Prostate gland (tissue), 2 donors: ENCODE measurements at regions not wholly inside any gene's neighbourhood (a gene's known extent, or its start where the extent isn't known, plus 50 kb on each side); places are given as distances from the start of the nearest gene placed in this dataset.

ENCODE experiments used
- DNase-seq: peaks from one replicate; pipeline ENCODE4 v3.0.0-alpha.2; 2019; ENCODE audit warnings: low spot score
- H3K27ac ChIP-seq, 2 donors: fragments of 200-600 bp; sonication (generic); 2 replicates each; pipeline ENCODE4 v1.5.1; 2017 to 2019
- H3K27me3 ChIP-seq: fragments of 200-600 bp; sonication (generic); replicated peaks from 2 replicates; pipeline ENCODE4 v1.5.1; 2019; ENCODE audit not compliant: insufficient read depth
- H3K36me3 ChIP-seq, 2 donors: fragments of 200-600 bp; sonication (generic); 1 replicate in 1 of 2; 2 replicates in 1 of 2; pipeline versions ENCODE4 v1.5.1 to v1.8.1; 2017 to 2019
- H3K4me1 ChIP-seq: fragments of 200-600 bp; sonication (generic); replicated peaks from 2 replicates; pipeline ENCODE4 v1.5.1; 2019
- H3K4me3 ChIP-seq, 2 donors: fragments of 200-600 bp; sonication (generic); 2 replicates each; pipeline ENCODE4 v1.5.1; 2017 to 2019
- H3K9me3 ChIP-seq: fragments of 200-600 bp; sonication (generic); 2 replicates; pipeline ENCODE4 v1.5.1; 2017
- POLR2A ChIP-seq: fragments of 450-650 bp; IDR thresholded peaks from one replicate; pipeline ENCODE4 v1.6.1; 2016; ENCODE audit warnings: antibody characterized with exemption, mild to moderate bottlenecking
- POLR2AphosphoS5 ChIP-seq: sonication (generic); formaldehyde crosslinking; IDR thresholded peaks from one replicate; pipeline ENCODE4 v1.6.1; 2017; ENCODE audit warnings: antibody characterized with exemption
- WGBS: methylation state at CpG from one replicate; pipeline ENCODE4 v1.1.5; 2018; 5-methylcytosine and 5-hydroxymethylcytosine counted together
- intact Hi-C: fragments of 100-400 bp; cut with DNase I; formaldehyde crosslinking; loops from one replicate; pipeline ENCODE4 v1.14.2; 2022
- TF ChIP-seq, protein P1 (sequence below), 4 experiments: fragments of 200-600 bp in 2 of 4; fragments of 450-650 bp in 2 of 4; sonication (generic) in 2 of 4; IDR thresholded peaks; 1 replicate in 3 of 4; 2 replicates in 1 of 4; pipeline ENCODE4 v1.5.1; 2016 to 2019; ENCODE audit warnings: antibody characterized with exemption in 4 of 4, mild to moderate bottlenecking in 2 of 4, moderate library complexity in 2 of 4

DNA sequence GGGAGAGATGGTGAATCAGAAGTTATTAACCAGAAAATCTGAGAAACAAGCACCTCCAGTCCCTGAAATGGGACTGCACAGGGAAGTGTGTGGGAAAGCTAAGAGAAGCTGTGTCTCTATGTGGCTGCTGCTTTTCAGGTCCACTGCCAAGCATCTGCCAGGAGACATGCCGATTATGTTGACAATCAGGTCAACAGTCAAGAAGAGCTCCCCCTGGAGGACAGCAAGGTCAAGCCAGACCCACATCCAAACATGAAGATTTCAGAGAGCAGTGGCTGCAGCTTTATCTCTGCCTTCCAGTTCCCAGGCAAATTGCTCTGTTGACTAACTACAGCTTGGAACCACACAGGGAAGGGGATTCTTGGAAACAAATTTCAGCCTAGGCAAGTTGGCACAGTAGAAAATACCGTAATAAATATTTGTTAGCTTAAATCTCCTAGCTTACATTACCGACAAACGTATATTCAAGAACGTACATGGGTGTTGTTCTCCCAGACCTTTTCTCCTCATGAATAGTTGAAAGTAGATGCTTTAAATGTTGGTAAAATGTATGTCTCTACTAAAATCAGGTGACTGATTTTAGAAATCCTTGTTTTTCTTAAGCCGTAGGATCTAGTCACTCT, 394.5 kb upstream of the RARB start:
- H3K4me1 ChIP-seq, result no peaks in the 10 kb centered on the region
- WGBS, result 80% methylated on average over 6 of the region's 6 CpGs
- no peak overlapping the region for H3K4me3 ChIP-seq
- H3K36me3 ChIP-seq, result no peaks in the 10 kb centered on the region
- H3K9me3 ChIP-seq, result no peaks in the 10 kb centered on the region
- H3K27ac ChIP-seq, result no peak overlapping the region
- H3K27me3 ChIP-seq, result no peaks in the 10 kb centered on the region
- no peak for DNase-seq
- intact Hi-C loops, result loop anchor here (5.0 kb wide), 1 partner anchor 559 kb away; no protein-coding TSS in a partner anchor
- TF ChIP-seq, protein P1, sequence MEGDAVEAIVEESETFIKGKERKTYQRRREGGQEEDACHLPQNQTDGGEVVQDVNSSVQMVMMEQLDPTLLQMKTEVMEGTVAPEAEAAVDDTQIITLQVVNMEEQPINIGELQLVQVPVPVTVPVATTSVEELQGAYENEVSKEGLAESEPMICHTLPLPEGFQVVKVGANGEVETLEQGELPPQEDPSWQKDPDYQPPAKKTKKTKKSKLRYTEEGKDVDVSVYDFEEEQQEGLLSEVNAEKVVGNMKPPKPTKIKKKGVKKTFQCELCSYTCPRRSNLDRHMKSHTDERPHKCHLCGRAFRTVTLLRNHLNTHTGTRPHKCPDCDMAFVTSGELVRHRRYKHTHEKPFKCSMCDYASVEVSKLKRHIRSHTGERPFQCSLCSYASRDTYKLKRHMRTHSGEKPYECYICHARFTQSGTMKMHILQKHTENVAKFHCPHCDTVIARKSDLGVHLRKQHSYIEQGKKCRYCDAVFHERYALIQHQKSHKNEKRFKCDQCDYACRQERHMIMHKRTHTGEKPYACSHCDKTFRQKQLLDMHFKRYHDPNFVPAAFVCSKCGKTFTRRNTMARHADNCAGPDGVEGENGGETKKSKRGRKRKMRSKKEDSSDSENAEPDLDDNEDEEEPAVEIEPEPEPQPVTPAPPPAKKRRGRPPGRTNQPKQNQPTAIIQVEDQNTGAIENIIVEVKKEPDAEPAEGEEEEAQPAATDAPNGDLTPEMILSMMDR (IDR thresholded peaks at IDR 0.05), result peak in 3 of 4 experiments; percentile 14 to 39 (median 15)
- TF ChIP-seq POLR2A (no peak), POLR2AphosphoS5 (no peak)

DNA sequence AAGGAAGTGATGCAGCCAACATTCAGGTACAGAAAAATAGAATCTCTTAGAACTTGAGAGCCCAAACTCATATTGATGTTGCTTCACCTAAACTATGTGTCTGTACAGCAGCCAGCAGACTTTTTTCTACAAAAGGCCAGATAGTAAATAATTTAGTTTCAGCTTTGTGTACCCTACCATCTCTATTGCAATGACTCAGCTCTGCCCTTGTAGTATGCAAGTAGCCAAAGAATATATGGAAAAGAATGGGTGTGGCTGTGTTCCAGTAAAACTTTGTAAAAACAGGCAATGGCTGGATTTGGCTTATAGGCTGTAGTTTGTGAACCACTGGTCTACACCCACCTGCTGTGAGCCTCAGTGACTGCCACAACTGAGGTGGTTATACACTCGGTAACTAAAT, 392.5 kb upstream of the RARB start:
- H3K27ac ChIP-seq, result no peak overlapping the region
- H3K27me3 ChIP-seq, result no peaks in the 10 kb centered on the region
- no peaks in the 10 kb centered on the region for H3K9me3 ChIP-seq
- 86% methylated on average over 1 of the region's 1 CpG for WGBS
- H3K36me3 ChIP-seq, result no peaks in the 10 kb centered on the region
- intact Hi-C loops, result no loop called here
- TF ChIP-seq, protein P1 (IDR thresholded peaks at IDR 0.05), result no peak
- DNase-seq, result no peak
- no peak overlapping the region for H3K4me3 ChIP-seq
- H3K4me1 ChIP-seq, result no peaks in the 10 kb centered on the region

DNA sequence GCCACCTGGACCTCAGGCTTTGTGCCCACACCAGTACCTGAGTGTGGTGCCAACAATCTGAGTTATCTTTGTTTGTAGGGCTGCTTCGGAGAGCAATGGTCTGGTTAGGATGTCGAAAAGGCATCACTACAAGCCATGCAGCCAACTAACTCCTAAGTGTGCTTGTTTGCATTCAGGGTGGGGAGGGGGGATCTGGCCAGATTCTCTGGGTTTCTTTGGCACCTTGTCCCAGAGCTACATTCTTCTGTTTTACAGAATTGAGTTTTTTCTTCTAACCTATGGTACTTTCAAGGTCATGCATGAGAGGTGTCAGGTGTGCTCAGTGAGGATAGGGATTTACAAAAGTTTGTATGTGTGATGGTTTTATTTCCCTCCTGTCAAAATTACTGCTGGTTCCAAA, 391.4 kb upstream of the RARB start:
- peak; percentile 53 for DNase-seq
- WGBS, result 31% methylated on average over 2 of the region's 2 CpGs
- no peaks in the 10 kb centered on the region for H3K27me3 ChIP-seq
- TF ChIP-seq, protein P1 (IDR thresholded peaks at IDR 0.05), result no peak
- TF ChIP-seq POLR2AphosphoS5 (no peak), POLR2A (no peak)
- H3K27ac ChIP-seq, result no peak overlapping the region
- H3K36me3 ChIP-seq, result no peaks in the 10 kb centered on the region
- no peak overlapping the region for H3K4me3 ChIP-seq
- intact Hi-C loops, result loop anchor here (2.0 kb wide), 1 partner anchor 394 kb away; no protein-coding TSS in a partner anchor
- no peaks in the 10 kb centered on the region for H3K9me3 ChIP-seq
- no peaks in the 10 kb centered on the region for H3K4me1 ChIP-seq

DNA sequence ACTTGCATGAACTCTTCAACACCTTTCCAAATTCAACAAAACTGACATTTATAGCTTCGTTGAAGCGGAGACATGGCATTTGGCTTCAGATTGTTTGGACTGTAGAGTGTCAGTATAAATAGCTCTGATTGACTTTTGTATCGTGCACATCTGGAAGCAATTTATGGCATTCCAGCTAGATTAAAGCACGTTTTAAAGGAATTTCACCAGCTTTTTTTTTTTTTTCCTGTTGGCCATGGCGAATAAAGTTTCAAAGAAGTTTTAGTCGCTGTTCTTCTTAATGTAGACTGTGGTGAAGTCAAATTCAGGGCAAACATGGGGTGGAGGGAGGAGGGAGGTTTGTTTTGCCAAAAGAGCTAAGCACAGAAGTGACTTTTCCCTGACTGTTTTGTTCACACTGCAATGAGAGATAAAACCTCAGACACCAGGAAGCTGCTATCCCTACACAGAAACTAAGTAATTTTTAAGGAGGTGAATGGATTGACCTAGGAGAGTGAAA, 391.0 kb upstream of the RARB start:
- intact Hi-C loops, result loop anchor here (2.0 kb wide), 1 partner anchor 394 kb away; no protein-coding TSS in a partner anchor
- no peak overlapping the region for H3K27ac ChIP-seq
- WGBS, result 5% methylated on average over 6 of the region's 6 CpGs
- no peaks in the 10 kb centered on the region for H3K4me1 ChIP-seq
- DNase-seq, result peak; percentile 57
- TF ChIP-seq POLR2A (no peak), POLR2AphosphoS5 (peak; percentile 80)
- no peak overlapping the region for H3K4me3 ChIP-seq
- no peaks in the 10 kb centered on the region for H3K27me3 ChIP-seq
- H3K9me3 ChIP-seq, result no peaks in the 10 kb centered on the region
- no peaks in the 10 kb centered on the region for H3K36me3 ChIP-seq

DNA sequence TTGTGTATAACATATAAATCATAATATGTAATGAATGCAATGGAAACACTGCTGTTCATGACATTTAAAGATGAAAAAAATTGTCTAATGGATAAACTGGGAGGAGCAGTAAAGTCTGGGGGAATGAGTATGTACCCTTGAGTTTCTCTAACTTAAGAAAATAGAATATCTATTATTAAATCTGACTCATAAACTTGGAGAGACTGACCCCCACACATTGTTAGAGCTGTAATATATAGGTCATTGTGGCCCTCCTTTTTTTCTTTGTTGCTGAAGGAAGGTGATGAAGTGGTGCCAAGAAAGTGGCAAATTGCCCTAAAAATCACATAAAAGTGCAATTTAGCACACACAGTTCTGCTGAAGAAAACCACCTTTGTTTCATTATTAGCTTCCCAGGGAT, 389.8 kb upstream of the RARB start:
- Histone ChIP-seq H3K9me3 (no peaks in the 10 kb centered on the region), H3K4me3 (no peak overlapping the region), H3K27me3 (no peaks in the 10 kb centered on the region), H3K36me3 (no peaks in the 10 kb centered on the region), H3K27ac (peak overlapping the region in 1 of 2 donors; percentile 27), H3K4me1 (no peaks in the 10 kb centered on the region)
- intact Hi-C loops, result no loop called here
- no peak for TF ChIP-seq POLR2AphosphoS5
- no peak for TF ChIP-seq POLR2A
- TF ChIP-seq, protein P1 (IDR thresholded peaks at IDR 0.05), result no peak
- DNase-seq, result no peak
